ENCODE measurements at regions not wholly inside any gene's neighbourhood (a gene's known extent, or its start where the extent isn't known, plus 50 kb on each side); places are given as distances from the start of the nearest gene placed in this dataset.
"Not testable (repeated sequence)": the region's sequence is repeated elsewhere in the genome, so short reads cannot be mapped to it uniquely, and the experiment has no call there.

- no peak for TF ChIP-seq CTCF (IDR thresholded peaks at IDR 0.05; ENCODE audit: insufficient read depth, low read depth, low read length, missing control alignments)
- DNase-seq (ENCODE audit: low read depth): no peak
Measured at GRCh38 chr3:188010478-188010877, 143.5 kb upstream of the LPP start.

GRCh38 chr3:188019727-188020126, 134.2 kb upstream of the LPP start:
- H3K4me3 ChIP-seq (ENCODE audit: low read length): no peak overlapping the region
- no peak for TF ChIP-seq CTCF (IDR thresholded peaks at IDR 0.05; ENCODE audit: insufficient read depth, low read depth, low read length, missing control alignments)
- no peak for DNase-seq (ENCODE audit: low read depth)

More at GRCh38 chr3:188010478-188010877, 143.5 kb upstream of the LPP start:
- no peak overlapping the region for H3K4me3 ChIP-seq (ENCODE audit: low read length)

DNA sequence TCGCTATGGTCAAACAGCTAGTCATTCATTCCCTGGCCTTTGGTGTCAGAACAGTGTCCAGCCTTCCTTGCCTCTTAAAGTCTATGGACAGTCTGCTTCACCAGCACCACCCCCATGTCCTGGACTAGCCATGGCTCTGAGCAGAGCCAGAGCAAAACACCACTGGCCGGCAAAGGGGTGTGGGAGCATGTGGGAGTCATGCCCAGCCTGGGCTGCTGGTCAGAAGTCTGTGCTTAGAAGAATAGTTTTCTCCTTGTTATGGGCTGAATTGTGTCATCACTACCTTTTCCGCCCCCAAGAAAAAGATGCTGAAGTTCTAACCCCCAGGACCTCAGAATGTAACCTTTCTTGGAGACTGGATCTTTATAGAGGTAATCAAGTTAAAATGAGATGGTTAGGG, 132.9 kb upstream of the LPP start:
- H3K4me3 ChIP-seq (ENCODE audit: low read length): no peak overlapping the region
- DNase-seq (ENCODE audit: low read depth): no peak
- no peak for TF ChIP-seq CTCF (IDR thresholded peaks at IDR 0.05; ENCODE audit: insufficient read depth, low read depth, low read length, missing control alignments)

DNA sequence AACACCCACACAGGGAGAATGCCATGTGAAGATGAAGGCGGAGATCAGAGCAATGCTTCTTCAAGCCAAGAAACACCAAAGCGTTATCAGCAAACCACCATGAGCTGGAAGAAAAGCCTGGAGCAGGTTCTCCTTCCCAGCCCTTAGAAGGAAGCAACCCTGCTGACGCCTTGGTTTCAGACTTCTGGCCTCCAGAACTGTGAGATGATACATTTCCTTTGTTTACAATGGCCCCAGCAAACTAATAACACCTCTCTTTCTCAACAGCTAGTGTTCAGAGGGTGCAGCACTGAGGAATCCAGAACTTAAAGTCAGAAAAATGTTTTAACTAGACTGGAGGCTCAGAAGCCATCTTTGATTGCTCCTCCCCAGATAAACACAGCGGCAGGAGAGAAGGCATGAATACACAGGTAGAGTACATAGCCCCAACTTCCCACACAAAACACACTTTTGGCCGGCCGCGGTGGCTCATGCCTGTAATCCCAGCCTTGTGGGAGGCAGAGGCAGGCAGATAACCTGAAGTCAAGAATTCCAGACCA, 132.4 kb upstream of the LPP start:
- TF ChIP-seq CTCF (IDR thresholded peaks at IDR 0.05; ENCODE audit: insufficient read depth, low read depth, low read length, missing control alignments): no peak
- peak; percentile 61 for DNase-seq (ENCODE audit: low read depth)
- no peak overlapping the region for H3K4me3 ChIP-seq (ENCODE audit: low read length)

GRCh38 chr3:188022902-188023301, 131.1 kb upstream of the LPP start:
- not testable (repeated sequence) for DNase-seq (ENCODE audit: low read depth)

DNA sequence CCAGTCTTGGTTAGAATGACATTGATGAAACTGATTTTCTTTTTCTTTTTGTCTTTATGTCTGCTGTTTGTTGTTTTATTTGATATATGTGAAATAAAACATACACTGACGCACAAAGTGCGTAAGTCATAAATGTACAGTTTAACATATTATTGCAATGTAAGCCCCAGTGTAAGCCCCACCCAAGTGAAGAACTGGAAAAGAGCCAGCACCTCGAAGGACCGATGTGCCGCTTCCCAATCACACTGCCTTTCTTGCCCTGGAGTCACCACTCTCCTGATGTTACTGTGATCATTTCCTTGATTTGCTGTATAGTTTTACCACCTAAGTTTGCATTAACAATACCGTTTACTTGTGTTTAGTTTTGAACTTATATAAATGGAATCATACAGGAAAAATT, 128.4 kb upstream of the LPP start:
- DNase-seq (ENCODE audit: low read depth): no peak
- no peak for TF ChIP-seq CTCF (IDR thresholded peaks at IDR 0.05; ENCODE audit: insufficient read depth, low read depth, low read length, missing control alignments)
- H3K4me3 ChIP-seq (ENCODE audit: low read length): no peak overlapping the region

More at GRCh38 chr3:188022902-188023301, 131.1 kb upstream of the LPP start:
- H3K4me3 ChIP-seq (ENCODE audit: low read length): not testable (repeated sequence)

- no peak overlapping the region for H3K4me3 ChIP-seq (ENCODE audit: low read length)
- peak; percentile 39 for DNase-seq (ENCODE audit: low read depth)
- no peak for TF ChIP-seq CTCF (IDR thresholded peaks at IDR 0.05; ENCODE audit: insufficient read depth, low read depth, low read length, missing control alignments)
Measured at GRCh38 chr3:188026191-188026968, 127.6 kb upstream of the LPP start.
